Right hindlimb (tissue), 1 donor: ENCODE measurements at regions not wholly inside any gene's neighbourhood (a gene's known extent, or its start where the extent isn't known, plus 50 kb on each side); places are given as distances from the start of the nearest gene placed in this dataset.
A peak's percentile ranks its signal among the peaks of the same experiment; 100 is the strongest.

Source experiments
- DNase-seq: peaks from one replicate; pipeline ENCODE4 v3.0.0-alpha.2; 2018

DNA sequence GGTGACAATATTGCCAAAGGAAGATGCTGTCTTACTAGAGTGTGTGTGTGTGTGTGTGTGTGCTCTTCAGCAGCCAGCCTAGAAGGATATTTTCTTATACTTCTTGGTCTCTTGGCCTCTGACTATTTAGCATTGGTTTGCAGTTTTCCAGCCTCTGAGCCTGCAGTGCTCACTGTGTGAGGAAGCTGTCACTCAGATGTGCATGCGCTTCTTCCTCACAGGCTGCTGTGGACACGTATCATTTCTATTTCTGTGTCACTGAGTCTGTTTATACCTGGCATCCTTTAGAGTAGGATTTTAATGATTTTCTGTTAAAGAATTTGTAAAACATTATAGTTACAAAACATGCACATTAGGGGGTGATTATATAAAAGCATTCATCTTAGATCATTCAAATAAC is 83.3 kb downstream of the ALDH8A1 start:
- DNase-seq: no peak

GRCh38 chr6:134864558-134864957 is 85.3 kb downstream of the ALDH8A1 start:
- no peak for DNase-seq

- no peak for DNase-seq
Measured at GRCh38 chr6:134863763-134864510, 86.0 kb downstream of the ALDH8A1 start.

- no peak for DNase-seq
Measured at GRCh38 chr6:134854366-134854765, 95.5 kb downstream of the ALDH8A1 start.

- DNase-seq: no peak
Measured at GRCh38 chr6:134853111-134854055, 96.5 kb downstream of the ALDH8A1 start.

DNA sequence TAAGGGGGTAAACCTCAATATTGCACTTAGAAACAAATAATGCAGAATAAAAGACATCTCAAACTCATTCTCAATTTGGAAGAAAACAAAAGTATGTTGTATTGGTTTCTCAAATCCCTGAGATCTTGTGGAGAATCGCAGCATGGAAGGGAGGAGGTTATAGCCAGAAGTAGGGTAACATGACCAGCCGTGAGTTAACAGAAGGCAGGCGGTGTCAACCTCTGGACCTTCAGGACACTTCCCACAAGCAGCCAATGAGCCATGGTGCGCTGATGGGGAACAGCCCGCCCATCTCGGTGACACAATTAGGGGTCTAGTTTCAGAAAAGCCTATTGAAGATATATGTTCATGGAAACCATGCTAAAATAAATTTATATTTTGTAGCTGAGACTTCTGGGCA is 98.4 kb downstream of the ALDH8A1 start:
- DNase-seq: no peak

- DNase-seq: no peak
Measured at GRCh38 chr6:134850721-134851305, 99.1 kb downstream of the ALDH8A1 start.

DNA sequence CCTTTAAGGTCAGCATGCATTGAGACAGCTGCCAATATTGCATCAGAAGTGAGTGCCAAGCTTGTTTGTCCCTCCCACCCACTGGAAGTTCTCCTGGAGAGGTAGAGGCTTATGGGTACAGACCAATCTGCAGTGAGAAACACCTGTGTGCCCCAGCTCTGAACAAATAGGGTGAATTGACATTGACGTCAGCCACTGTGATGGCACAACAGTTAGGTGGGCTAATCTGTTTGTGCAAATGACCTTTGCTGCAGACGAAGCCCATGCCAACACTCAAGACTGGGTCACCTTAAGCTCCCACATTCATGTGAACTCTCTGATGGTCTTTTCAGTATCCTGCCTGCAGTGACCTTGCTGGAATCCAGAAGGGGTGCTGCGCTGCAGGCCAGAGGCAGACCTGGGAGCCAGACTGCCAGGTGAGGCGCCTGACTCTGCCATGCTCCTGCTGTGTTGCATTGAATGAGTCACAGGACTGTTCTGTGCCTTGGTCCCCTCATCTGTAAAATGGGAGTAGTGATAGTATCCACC is 99.9 kb downstream of the ALDH8A1 start:
- DNase-seq: no peak

DNA sequence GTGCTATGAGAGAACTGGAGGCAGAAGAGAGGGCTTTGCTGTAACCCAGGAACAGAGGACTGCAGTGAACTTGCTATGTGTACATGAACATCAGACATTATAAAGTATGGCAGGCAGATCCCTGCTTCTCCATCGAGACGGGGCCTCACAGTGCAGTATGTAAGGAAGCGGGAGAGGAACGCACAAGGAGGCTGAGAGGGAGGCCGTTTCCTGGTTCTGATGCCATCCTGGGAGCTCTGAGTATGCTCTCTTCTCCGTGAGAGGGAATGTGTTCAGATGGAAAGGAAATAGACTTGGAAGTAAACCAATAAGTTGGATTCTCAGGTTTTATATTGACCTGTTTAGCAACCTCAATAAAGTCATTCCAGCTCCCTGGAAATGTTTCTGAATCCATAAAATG is 101.8 kb downstream of the ALDH8A1 start:
- DNase-seq: no peak

- DNase-seq: no peak
Measured at GRCh38 chr6:134846865-134847264, 103.0 kb downstream of the ALDH8A1 start.

DNA sequence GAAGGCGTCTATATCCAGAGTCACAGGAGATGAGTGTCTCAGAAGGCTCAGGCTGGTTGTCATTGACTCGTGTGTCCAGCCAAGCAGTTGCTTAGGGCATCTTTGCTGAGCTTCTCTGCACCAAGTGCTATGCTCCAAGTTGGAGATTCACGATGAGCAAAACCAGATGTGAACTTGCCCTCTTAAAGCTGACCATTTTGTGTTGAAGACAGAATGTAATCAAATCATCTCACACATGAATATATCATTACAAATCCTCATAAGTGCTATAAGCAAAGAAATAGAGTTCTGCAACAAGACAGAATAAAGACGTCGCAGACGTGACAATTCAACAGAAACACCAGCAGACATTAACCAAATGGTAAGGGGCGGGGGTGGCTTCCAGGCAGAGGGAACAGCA is 103.9 kb downstream of the ALDH8A1 start:
- no peak for DNase-seq

DNA sequence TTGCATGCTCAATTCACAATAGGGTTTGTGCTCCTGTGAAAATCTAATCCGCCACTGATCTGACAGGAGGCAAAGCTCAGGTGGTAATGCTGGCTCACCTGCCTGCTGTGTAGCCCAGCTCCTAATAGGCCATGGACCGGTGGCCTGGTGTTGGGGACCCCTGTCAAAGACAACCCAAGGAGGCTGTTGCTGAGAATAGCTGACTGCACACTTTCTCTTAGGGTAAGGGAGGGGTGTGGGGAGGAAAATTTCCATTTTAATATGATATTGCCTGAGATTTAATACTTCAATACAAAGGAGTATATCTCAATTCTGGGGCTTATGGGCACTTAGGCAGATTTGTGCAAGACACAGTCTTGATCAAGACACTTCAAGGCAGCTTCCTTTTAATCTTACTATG is 105.8 kb downstream of the ALDH8A1 start:
- no peak for DNase-seq

DNA sequence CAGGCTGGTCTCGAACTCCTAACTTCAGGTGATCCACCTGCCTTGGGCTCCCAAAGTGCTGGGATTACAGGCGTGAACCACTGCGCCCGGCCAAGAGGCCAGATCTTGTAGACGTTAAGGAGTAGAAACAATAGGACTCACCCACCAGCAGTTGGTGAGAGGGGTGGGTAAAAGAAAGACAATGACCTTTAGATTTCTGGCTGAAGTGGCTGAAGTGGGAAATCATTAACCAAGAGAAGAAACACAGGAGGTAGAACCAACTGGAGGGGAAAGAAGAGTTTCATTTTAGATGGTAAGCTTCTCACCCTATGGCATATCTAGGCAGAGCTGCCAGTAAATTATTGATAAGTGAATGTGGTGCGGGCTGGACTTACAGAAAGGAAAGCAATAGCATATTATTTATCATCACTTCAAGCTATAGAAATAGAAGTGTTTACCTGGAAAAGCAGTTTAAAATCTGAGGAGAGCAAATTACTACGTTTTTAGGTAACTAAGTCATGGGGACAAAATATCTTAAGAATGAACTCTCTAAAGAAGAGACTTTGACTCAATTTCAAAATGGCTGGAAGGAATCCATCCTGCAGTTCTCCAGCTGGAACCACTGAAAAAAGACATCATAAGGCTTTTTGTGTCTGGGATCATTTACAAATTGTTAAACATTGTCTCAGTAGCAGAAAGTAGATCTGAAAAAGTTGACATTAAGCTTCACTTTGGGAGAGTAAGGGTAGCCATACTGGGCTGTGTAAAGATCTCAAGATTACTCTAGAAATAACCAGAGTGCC is 109.6 kb downstream of the ALDH8A1 start:
- no peak for DNase-seq

DNA sequence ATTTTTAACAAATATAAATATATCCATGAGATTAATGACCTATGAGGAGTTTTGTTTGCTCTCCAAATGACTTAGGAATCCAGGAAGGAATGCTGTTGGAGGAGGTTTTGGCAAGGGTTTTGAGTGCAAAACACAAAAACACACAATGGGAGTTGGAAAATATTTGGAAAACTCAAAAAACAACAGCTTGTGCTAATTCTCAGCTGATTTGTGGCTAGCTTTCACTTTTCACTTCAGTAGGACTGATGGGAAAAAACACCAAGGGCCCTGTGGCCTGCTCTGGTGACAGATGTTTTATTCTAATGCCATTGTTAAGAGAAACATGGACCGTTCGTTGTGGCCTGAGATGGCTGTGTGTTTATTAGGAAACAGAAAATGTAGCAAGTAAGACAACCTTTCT is 113.9 kb downstream of the ALDH8A1 start:
- no peak for DNase-seq

- DNase-seq: no peak
Measured at GRCh38 chr6:134830940-134831339, 119.0 kb downstream of the ALDH8A1 start.

DNA sequence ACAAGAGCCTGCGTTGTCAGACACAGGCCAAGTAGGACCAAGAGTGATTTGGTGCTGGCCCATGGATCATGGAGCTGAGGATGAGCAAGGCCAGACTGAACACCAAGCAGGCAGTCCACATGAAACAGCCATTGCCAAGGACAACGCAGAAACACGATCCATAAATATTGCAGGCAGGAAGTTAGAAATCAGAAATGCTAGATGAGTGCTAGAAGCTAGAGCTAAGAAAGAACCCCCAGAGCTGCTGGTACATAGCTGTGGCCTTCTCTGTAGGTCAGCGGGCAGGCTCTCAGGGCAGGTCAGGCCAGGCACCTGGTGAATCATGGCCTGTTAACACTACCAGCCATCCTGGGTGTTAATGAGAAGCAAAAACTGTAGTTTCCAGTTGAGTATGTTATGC is 119.7 kb downstream of the ALDH8A1 start:
- no peak for DNase-seq

DNA sequence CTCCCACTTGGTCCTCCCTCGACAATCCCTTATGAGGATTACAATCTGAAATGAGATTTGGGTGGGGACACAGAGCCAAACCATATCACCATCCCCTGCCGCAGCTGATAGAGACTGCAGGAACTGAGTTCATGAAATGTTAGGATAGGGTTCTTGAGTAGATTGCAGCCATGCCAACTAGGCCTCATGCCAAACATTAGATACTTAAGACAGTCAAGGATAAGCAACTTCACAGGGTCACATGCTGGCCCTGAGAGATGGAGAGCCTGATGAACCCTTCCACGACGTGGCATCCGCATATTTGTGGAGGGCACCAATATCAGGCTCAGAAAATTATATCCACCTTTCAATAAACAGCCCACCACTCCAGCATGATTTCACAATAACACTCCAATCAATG is 121.3 kb downstream of the ALDH8A1 start:
- DNase-seq: no peak

- DNase-seq: peak; percentile 68
Measured at GRCh38 chr6:134826889-134827737, 122.8 kb downstream of the ALDH8A1 start.

GRCh38 chr6:134823710-134824034 is 126.2 kb downstream of the ALDH8A1 start:
- no peak for DNase-seq

DNA sequence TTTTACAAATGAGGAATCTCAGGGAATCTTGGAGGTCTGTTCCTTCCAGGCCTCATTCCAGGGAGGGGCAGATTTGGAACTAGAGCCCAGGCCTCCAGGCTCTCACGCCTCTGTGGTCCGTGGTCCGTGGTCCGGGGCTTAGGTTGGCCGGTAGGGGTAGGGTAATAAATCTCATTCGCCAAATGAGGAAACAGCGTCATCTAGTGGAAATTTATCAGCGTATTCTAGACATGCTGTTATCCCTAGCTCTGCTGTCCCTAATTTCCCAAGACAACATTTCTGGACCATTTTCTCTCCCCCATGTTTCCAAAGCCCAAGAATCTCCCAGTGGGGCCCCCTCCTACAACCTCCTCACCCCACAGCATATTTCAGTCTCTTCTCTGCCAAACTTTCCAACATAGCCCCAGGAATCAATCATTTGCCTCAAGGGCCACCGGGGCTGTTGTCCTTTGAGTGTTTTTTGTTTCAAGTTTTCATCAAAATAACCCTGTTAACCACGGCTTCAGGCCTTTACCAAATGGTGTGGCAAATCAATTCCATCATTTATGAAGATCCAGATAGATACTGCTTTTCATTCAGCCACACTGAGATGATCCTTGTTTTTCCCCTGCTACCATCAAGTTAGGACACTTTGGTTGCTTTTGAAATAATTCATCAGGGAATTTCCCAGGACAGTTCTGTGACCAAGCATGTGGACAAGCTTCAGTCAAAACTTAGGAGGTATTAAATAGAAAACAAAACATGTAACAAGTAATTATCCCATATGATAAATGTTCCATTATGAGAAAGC is 126.8 kb downstream of the ALDH8A1 start:
- DNase-seq: peak; percentile 74
